NCI-H1092 treated with DMSO at 0.1 percent for 48 hours (cell line): ENCODE measurements at regions not wholly inside any gene's neighbourhood (a gene's known extent, or its start where the extent isn't known, plus 50 kb on each side); places are given as distances from the start of the nearest gene placed in this dataset.
"Not testable (repeated sequence)": the region's sequence is repeated elsewhere in the genome, so short reads cannot be mapped to it uniquely, and the experiment has no call there.

Experiments used
- DNase-seq: peaks from one replicate; lab custom pipeline; 2025; lab: John Stamatoyannopoulos, UW

DNA sequence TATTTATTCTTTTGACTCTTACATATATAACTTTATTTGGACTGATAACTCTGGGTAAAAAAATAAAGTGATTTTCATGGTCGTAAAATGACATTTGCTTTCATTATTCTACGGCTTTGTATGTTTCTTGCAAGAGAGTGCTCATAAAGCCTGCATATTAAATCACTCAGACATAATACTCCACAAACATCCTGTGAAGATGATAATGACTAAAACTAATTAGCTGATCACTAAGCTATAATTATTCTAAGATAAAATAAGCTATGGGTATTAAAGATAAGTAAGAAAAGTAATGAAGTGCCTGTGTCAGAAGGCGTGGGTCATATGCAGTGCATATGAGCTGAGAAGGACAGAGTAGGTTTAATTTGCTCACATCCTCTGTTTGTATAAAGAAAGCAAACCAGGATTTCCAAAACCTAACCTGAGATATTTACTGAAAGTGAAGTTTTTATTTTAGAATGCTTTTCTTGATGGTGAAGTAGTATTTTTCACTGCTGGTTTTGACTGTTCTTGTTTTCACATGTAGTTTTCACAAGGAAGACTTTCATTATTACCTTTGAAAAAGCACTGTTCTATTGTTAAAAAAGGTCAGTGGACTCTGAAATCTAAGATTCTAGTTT lies 278.8 kb downstream of the AMY1C start:
- DNase-seq, result no peak

DNA sequence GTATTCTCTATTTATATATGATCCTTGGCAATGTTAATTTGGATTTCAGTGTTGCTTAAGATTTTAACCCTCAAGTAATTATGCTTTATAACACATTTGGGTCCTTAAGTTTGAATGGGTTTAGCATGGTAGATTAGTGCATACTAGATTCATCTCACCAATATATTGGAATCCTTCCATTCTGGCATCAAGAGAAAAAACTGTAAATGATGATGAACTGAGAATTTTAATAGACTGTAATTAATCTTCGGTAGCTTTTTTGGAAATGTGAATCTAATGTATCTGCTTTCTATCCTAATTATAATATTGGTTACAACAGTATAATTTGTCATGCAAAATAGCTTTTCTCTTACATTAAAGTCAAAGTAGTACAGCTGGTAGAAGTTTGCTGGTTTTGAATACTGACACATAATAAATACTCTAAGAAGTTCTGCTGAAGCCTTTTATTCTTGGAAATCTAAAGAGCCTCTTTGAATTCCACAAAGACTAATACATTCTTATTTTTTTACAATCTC lies 279.8 kb downstream of the AMY1C start:
- DNase-seq, result no peak

DNA sequence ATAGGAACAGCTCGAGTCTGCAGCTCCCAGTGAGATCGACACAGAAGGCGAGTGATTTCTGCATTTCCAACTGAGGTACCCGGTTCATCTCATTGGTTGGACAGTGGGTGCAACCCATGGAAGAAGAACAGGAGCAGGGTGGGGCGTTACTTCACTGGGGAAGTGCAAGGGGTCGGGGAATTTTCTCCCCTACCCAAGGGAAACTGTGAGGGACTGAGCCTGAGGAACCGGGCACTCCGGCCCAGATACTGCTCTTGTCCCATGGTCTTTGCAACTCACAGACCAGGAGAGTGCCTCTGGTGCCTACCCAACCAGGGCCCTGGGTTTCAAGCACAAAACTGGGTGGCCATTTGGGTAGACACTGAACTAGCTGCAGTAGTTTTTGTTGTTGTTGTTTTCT lies 307.1 kb downstream of the AMY1C start:
- DNase-seq, result no peak

GRCh38 chr1:104057219-104057898 lies 307.7 kb downstream of the AMY1C start:
- not testable (repeated sequence) for DNase-seq

DNA sequence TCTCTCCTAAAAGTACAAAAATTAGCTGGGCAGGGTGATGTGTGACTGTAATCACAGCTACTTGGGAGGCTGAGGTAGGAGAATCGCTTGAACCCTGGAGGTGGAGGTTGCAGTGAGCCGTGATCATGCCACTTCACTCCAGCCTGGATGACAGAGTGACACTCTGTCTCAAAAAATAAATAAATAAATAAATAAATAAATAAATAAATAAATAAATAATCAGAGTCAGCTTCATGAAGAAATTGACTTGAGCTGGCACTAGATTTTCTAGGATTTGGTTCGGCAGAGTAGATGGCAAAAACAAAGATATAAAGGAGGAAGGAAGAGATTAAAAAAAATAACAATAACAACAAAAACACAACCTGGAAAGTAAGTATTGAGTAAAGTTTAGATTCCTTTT lies 311.9 kb downstream of the AMY1C start:
- DNase-seq, result not testable (repeated sequence)

DNA sequence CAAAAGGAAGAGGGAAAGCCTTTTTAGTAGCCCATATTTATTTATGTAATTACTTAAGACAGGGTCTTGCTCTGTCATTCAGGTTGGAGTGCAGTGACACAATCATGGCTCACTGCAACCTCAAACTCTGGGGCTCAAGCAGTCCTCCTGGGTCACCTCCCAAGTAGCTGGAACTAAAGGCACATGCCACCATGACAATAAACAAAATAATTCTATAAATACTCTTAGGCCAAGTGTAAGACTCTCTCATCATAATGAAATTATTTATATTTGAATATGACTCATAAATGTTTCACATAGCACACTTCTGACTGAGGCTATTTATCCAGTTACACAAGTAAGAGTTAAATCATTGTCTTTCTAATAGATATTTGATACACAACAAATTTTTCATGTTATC lies 314.7 kb downstream of the AMY1C start:
- DNase-seq, result no peak

DNA sequence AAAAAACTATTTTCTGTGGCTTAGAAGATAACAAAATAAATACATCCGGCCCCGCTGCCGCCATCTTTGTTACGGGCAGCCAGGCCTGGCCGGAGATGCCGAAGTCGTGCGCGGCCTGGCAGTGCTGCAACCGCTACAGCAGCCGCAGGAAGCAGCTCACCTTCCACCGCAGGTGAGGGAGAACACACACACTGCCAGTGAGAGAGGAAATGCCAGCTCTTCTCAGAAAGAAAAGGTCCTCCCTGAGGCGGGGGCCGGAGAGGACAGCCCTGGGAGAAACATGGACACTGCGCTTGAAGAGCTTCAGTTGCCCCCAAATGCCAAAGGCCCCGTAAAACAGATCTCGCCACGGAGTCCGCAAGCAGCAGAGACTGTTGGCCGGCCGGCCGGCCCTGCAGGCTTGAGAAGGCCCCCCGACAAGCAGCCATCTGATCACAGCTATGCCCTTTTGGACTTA lies 323.2 kb downstream of the AMY1C start:
- DNase-seq, result no peak

- no peak for DNase-seq
These were observed 323.8 kb downstream of the AMY1C start for GRCh38 chr1:104073463-104073902.

DNA sequence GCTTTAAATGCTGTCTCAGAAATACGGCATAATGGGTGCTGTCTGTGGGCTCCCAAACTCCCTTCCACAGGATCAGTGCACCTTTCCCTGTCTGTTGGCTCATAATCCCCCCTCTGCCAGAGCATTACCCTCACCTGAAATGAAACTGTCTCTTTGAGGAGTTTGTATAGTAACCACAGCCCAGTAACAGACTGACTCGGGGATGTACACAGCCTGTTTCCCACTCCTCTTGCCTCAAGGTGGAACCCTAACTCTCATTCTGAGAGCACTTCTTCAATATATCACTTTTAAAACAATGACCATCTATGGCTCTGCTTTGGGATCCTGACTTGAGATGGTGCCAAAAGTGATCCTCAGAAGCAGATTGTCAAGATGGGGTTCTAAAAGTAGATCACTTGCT lies 332.5 kb downstream of the AMY1C start:
- no peak for DNase-seq

DNA sequence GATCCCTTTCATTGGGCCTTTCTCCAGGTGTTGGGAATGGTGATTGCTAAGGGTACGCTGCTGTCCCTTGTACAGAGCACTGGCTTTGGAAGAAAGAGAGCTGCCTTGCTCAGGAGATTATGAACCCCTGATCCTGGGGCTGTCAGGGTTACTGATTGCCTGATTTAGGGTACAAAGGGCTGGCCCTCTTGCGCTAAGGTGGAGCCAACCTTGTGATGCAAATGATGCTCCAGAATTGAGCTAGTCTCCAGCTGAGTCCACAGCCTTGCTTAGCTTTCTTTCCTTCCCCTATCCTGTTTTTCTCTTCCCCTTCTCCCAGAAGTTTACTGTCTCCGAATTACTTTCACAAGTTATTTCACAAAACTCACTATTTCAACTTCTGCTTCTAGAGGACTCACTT lies 334.7 kb downstream of the AMY1C start:
- no peak for DNase-seq

DNA sequence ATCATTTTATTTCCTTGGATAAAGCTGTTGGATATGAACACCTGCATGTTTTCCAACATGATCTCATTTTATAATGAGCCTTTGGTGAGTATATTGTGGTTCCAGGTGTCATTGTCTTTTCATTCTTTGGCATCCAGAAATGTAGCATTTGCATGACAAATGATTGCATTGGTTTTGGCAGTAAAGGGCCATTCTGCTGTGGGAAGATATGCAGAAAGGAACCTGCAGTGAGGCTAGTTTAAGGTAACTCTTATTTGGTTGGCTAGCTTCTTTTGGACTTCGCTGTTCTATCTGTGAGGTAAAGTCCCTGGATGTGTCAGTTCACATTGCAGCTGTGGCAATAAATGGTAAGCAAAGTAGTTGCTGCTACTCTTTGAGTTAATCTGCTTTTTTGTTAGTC lies 343.0 kb downstream of the AMY1C start:
- DNase-seq, result no peak

DNA sequence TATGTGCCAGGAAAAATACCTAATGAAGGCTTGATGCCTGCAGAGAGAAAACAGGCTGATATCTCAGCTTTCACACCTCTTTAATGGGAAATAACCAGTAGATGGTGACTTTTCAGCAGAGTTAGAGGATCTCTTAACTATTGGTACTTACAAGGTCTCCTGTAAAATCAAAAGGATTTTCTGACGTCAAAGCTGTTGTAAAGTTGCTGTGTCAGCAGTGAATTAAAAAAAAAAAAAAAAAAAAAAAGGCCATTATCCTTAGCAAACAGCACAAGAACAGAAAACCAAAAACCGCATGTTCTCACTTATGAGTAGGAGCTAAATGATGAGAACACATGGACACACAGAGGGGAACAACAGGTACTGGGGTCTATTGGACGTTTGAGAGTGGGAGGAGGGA lies 349.1 kb downstream of the AMY1C start:
- DNase-seq, result no peak

GRCh38 chr1:104100115-104100514 lies 350.4 kb downstream of the AMY1C start:
- DNase-seq, result no peak

GRCh38 chr1:104105465-104105864 lies 355.8 kb downstream of the AMY1C start:
- no peak for DNase-seq

DNA sequence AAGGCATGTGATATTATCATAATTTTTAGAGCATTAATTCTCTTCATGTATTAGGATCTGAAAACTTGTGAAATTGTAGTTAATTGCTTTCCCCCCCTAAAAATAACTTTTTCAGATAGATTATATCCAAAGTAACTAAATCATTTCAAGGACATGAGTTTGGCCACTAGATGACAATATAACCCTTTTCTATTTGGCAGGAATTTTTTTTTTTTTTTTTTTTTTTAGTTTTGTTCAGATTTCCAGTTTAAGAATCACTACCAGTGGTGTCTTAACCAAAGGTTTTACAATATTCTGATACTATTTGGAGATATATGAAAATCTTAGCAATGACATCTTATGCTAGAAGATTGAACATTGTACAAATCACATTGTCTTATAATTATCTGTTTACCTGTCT lies 370.8 kb downstream of the AMY1C start:
- DNase-seq, result peak; percentile 5

- no peak for DNase-seq
These were observed 371.6 kb downstream of the AMY1C start for GRCh38 chr1:104121271-104121670.

- no peak for DNase-seq
These were observed 375.6 kb downstream of the AMY1C start for GRCh38 chr1:104125266-104125665.

DNA sequence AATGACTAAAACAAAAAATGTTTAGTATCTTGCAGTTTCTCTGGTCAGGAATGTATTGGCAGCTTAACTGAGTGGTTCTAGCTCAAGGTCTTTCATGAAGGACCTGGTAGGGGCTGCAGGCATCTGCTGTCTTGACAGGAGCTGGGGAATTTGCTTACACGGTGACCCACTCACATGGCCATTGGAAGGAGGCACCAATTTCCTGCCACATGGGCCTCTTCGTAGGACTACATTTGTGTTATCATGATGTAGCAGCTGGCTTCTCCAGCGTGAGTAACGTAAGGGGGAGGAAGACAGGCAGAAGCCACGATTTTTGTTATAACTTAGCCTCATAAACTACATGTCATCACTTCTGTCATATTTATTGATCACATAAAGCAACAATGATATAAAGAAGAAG lies 376.3 kb downstream of the AMY1C start:
- DNase-seq, result no peak

DNA sequence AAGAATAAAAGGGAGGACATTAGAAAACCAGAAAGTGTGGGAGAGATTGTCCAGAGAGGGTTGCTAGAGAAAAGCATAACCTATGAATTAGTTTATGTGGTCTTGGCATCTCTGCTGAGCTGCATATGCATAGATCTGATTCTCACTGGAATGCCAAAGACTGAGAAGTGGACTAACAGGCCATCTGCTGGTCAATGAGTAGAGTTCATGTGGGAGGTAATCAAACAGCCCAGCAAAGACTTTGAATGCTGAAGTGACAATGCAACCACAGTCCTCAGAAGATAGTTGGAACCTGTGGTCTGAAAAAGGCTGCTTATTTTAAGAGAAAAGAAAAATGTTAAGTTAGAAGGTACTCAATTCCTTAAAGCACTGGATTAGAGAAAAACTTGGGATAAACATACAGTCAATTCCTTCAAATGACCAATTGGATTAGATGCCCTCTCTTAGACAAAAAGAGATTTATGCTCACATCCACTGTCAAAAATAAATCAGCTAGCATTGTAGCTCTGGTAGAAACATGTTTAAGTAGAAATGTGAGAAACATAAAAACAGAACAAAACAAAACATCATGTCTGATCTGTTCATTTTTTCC lies 382.8 kb downstream of the AMY1C start:
- peak; percentile 55 for DNase-seq

DNA sequence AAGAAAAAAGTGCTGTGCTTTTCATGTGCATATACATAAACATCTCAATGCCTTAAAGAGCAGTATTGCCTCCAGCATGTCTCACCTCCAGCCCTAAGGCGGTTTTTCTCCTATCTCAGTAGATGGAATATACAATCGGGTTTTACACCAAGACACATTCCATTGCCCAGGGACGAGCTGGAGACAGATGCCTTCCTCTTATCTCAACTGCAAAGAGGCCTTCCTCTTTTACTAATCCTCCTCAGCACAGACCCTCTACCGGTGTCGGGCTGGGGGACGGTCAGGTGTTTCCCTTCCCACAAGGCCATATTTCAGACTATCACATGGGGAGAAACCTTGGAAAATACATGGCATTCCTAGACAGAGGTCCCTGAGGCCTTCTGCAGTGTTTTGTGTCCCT lies 385.3 kb downstream of the AMY1C start:
- not testable (repeated sequence) for DNase-seq

DNA sequence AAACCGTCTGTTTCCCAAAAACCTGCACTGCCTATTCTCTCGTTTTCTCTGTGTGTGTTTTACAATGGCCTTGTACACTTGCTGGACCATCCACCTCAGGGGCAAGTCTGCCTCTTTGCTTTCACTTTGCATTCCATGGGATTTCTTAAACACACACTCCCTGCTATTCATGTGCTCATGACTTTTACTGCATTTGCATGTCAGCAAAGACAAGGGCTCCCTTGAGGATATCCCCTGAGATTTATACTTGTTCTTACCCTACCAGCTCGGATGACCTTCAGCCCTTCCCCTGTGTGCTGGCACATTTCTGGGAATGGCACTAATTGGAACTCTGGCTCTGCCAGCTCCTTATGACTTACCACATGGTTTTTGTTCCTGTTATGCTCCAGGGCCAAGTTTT lies 386.9 kb downstream of the AMY1C start:
- DNase-seq, result no peak

DNA sequence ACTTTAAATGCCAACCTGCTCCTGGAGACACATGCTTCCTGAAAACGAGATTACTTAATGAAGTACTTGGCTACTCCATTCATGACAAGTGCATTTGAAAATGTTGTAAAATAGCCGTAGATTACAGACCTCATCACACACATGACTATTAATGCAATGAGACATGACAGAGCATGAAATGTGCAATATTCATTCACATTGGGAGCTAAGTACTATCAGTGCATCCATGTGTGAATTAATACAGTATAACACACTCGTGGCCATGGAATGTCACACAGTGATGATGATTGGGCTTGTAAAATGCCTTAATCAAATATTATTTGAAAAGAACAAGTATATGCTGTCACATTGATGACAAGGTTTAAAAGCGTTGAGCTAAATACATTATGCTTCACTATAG lies 407.0 kb downstream of the AMY1C start:
- no peak for DNase-seq

DNA sequence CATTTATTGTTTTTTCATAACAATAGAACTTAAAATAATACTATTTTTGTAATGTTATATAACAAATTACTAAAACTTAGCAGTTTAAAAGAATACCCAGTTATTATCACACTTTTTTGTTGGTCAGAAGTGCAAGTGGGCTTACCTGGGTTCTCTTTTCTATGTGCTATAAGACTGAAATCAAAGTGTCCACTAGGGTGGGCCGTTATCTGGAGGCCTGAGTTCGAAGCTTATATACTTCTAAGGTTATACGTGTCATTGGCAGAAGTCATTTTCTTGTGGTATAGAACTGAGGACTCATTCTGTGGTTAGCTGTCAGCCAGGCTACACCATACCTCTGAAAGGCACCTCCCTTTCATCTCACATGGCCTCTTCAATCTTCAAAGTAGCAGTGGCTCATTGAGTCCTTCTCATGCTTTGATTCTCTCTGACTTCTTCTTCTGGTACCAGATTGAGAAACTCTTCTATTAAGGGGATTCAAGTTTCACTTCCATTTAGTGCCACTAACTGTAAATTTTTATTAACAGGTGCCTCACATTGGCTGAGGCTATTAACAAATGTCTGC lies 414.3 kb downstream of the AMY1C start:
- DNase-seq, result no peak
